ENCODE measurements at regions not wholly inside any gene's neighbourhood (a gene's known extent, or its start where the extent isn't known, plus 50 kb on each side); places are given as distances from the start of the nearest gene placed in this dataset.

- no peak for TF ChIP-seq TAF1 (IDR thresholded peaks at IDR 0.05; ENCODE audit: borderline replicate concordance, insufficient read depth, low read length)
- TF ChIP-seq POLR2AphosphoS5 (IDR thresholded peaks at IDR 0.05; ENCODE audit: low read depth, low read length), result no peak
Observed at GRCh38 chr10:33034931-33035330, 76.9 kb upstream of the ITGB1 start.
